ENCODE measurements at regions not wholly inside any gene's neighbourhood (a gene's known extent, or its start where the extent isn't known, plus 50 kb on each side); places are given as distances from the start of the nearest gene placed in this dataset.

DNA sequence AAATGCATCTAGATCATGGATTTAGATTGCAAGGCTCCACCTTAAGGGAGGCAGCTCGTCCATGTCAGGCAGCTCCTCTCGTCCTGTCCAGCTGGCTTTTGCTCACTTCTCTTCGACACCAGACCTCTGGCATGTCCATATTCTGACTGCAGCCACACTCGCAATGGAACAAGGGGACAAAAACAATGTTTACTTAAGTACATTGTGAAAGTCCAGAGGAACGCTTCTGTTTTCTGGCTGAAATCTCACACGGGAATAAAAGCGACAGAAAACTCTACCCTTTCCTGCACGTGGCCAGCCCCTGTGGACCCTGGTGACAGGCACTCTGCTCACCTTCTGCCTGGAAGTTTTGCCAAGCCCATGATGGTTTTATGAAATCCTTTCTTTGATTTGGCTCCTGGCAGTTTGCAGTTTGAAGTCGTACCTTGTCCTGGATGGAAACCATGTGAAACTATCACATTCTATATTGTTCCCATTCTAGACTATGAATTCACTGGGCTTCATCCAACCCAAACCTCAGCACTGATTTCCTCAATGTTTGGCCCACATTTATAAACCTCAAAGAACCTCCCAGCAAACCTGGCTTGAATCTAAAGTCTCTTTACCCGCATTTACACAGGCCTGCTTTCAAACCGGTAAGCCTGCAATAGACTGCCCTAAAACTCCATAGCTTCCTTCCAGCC is 134.3 kb upstream of the PIEZO2 start:
- TF ChIP-seq, protein P1, sequence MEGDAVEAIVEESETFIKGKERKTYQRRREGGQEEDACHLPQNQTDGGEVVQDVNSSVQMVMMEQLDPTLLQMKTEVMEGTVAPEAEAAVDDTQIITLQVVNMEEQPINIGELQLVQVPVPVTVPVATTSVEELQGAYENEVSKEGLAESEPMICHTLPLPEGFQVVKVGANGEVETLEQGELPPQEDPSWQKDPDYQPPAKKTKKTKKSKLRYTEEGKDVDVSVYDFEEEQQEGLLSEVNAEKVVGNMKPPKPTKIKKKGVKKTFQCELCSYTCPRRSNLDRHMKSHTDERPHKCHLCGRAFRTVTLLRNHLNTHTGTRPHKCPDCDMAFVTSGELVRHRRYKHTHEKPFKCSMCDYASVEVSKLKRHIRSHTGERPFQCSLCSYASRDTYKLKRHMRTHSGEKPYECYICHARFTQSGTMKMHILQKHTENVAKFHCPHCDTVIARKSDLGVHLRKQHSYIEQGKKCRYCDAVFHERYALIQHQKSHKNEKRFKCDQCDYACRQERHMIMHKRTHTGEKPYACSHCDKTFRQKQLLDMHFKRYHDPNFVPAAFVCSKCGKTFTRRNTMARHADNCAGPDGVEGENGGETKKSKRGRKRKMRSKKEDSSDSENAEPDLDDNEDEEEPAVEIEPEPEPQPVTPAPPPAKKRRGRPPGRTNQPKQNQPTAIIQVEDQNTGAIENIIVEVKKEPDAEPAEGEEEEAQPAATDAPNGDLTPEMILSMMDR (IDR thresholded peaks at IDR 0.05) = no peak
- TF ChIP-seq ZFX (IDR thresholded peaks at IDR 0.05; ENCODE audit: borderline replicate concordance) = no peak

Data from 22Rv1 (cell line).